A204.1 (cell line): ENCODE measurements at regions not wholly inside any gene's neighbourhood (a gene's known extent, or its start where the extent isn't known, plus 50 kb on each side); places are given as distances from the start of the nearest gene placed in this dataset.
"Not testable (repeated sequence)": the region's sequence is repeated elsewhere in the genome, so short reads cannot be mapped to it uniquely, and the experiment has no call there.

Experiments
- FAIRE-seq: peaks from 2 replicates; lab custom pipeline; 2012; peaks lifted over from hg19 to GRCh38; lab: Jason Lieb, UNC

GRCh38 chr21:35461700-35462099 lies 412.6 kb upstream of the RUNX1 start:
- no peak for FAIRE-seq

- no peak for FAIRE-seq
These were observed 411.3 kb upstream of the RUNX1 start for GRCh38 chr21:35460441-35460840.

- FAIRE-seq: no peak
These were observed 409.3 kb upstream of the RUNX1 start for GRCh38 chr21:35458405-35458804.

- FAIRE-seq: no peak
These were observed 408.1 kb upstream of the RUNX1 start for GRCh38 chr21:35457097-35457804.

- no peak for FAIRE-seq
These were observed 402.2 kb upstream of the RUNX1 start for GRCh38 chr21:35451276-35451675.

- FAIRE-seq: no peak
These were observed 401.7 kb upstream of the RUNX1 start for GRCh38 chr21:35450830-35451229.

- FAIRE-seq: no peak
These were observed 400.7 kb upstream of the RUNX1 start for GRCh38 chr21:35449846-35450245.

GRCh38 chr21:35448876-35449599 lies 399.9 kb upstream of the RUNX1 start:
- no peak for FAIRE-seq

- no peak for FAIRE-seq
These were observed 395.3 kb upstream of the RUNX1 start for GRCh38 chr21:35444391-35444790.

- FAIRE-seq: no peak
These were observed 392.9 kb upstream of the RUNX1 start for GRCh38 chr21:35441868-35442582.

- FAIRE-seq: no peak
These were observed 389.7 kb upstream of the RUNX1 start for GRCh38 chr21:35438643-35439404.

- FAIRE-seq: no peak
These were observed 388.8 kb upstream of the RUNX1 start for GRCh38 chr21:35437941-35438340.

- no peak for FAIRE-seq
These were observed 387.8 kb upstream of the RUNX1 start for GRCh38 chr21:35436899-35437298.

- FAIRE-seq: not testable (repeated sequence)
These were observed 383.5 kb upstream of the RUNX1 start for GRCh38 chr21:35432601-35433000.

- no peak for FAIRE-seq
These were observed 381.2 kb upstream of the RUNX1 start for GRCh38 chr21:35430260-35430659.

- no peak for FAIRE-seq
These were observed 379.8 kb upstream of the RUNX1 start for GRCh38 chr21:35428937-35429336.

- FAIRE-seq: no peak
These were observed 379.4 kb upstream of the RUNX1 start for GRCh38 chr21:35428489-35428888.

GRCh38 chr21:35428001-35428320 lies 378.9 kb upstream of the RUNX1 start:
- FAIRE-seq: no peak

- FAIRE-seq: no peak
These were observed 378.4 kb upstream of the RUNX1 start for GRCh38 chr21:35427320-35428000.

GRCh38 chr21:35426897-35427296 lies 377.8 kb upstream of the RUNX1 start:
- no peak for FAIRE-seq

- no peak for FAIRE-seq
These were observed 377.4 kb upstream of the RUNX1 start for GRCh38 chr21:35426469-35426868.

GRCh38 chr21:35424122-35424521 lies 375.0 kb upstream of the RUNX1 start:
- FAIRE-seq: no peak
